IMR-90 (cell line): ENCODE measurements at regions not wholly inside any gene's neighbourhood (a gene's known extent, or its start where the extent isn't known, plus 50 kb on each side); places are given as distances from the start of the nearest gene placed in this dataset.

ENCODE experiments used
- ATAC-seq: fragments of 200-7000 bp; cut with Tn5 transposase; 2 replicates; pipeline ENCODE4 v1.9.1; 2020; ENCODE audit warnings: low read depth, mild to moderate bottlenecking, moderate library complexity
- BruUV-seq: library from RNA; stranded (reverse); fragments of 400-500 nt; replicated peaks from 2 replicates; lab custom pipeline; 2021; lab: Mats Ljungman, UMichigan
- CTCF ChIA-PET: fragments of 300-600 bp; formaldehyde crosslinking; extraction: SDS; loops from one replicate; lab custom pipeline; 2021; ENCODE audit warnings: antibody characterized with exemption; lab: Yijun Ruan, JAX
- POLR2A ChIA-PET: fragments of 300-600 bp; sonication (Branson Sonifier 250); formaldehyde crosslinking; loops from one replicate; lab custom pipeline; 2022; ENCODE audit warnings: antibody characterized with exemption; ENCODE audit not compliant: unreplicated experiment; lab: Charles Lee
- DNase-seq: peaks from one replicate; pipeline ENCODE4 v3.0.0; 2013
- H2AFZ ChIP-seq: replicated peaks from 2 replicates; pipeline ENCODE3; 2013; ENCODE audit warnings: low read length, mild to moderate bottlenecking; ENCODE audit not compliant: poor library complexity
- H2AK5ac ChIP-seq: 2 replicates; pipeline ENCODE4 v1.6.1; 2013; ENCODE audit warnings: low read depth, low read length, inconsistent platforms
- H2AK9ac ChIP-seq: replicated peaks from 2 replicates; pipeline ENCODE3; 2013; ENCODE audit warnings: mild to moderate bottlenecking, low read depth, low read length, moderate library complexity; ENCODE audit not compliant: poor library complexity
- H2BK120ac ChIP-seq: 2 replicates; pipeline ENCODE4 v1.6.1; 2013; ENCODE audit warnings: low read depth, low read length, inconsistent platforms
- H2BK15ac ChIP-seq: 3 replicates; pipeline ENCODE4 v1.6.1; 2013; ENCODE audit warnings: low read depth, low read length, inconsistent platforms
- H2BK20ac ChIP-seq: 2 replicates; pipeline ENCODE4 v1.6.1; 2013; ENCODE audit warnings: low read depth, mild to moderate bottlenecking, inconsistent platforms, low read length, moderate library complexity
- H2BK5ac ChIP-seq: 2 replicates; pipeline ENCODE4 v1.6.1; 2013; ENCODE audit warnings: mild to moderate bottlenecking, low read depth, low read length, inconsistent platforms; ENCODE audit not compliant: poor library complexity, severe bottlenecking
- H3K14ac ChIP-seq: replicated peaks from 2 replicates; pipeline ENCODE4 v1.6.1; 2013; ENCODE audit warnings: low read depth, low read length, inconsistent platforms
- H3K18ac ChIP-seq: 2 replicates; pipeline ENCODE4 v1.6.1; 2013; ENCODE audit warnings: low read depth, low read length, control low read depth
- H3K23ac ChIP-seq: 2 replicates; pipeline ENCODE4 v1.6.1; 2013; ENCODE audit warnings: low read depth, low read length, inconsistent platforms
- H3K27ac ChIP-seq: 2 replicates; pipeline ENCODE4 v1.5.1; 2013; ENCODE audit warnings: mild to moderate bottlenecking, control low read depth, low read length; ENCODE audit not compliant: insufficient read depth
- H3K27me3 ChIP-seq: 2 replicates; pipeline ENCODE4 v1.6.1; 2013; ENCODE audit warnings: low read length; ENCODE audit not compliant: control insufficient read depth, insufficient read depth
- H3K36me3 ChIP-seq: 2 replicates; pipeline ENCODE4 v1.6.1; 2013; ENCODE audit warnings: low read length, mixed read lengths; ENCODE audit not compliant: control insufficient read depth, insufficient read depth
- H3K4ac ChIP-seq: 2 replicates; pipeline ENCODE4 v1.6.1; 2013; ENCODE audit warnings: low read depth, low read length, inconsistent platforms
- H3K4me1 ChIP-seq: 2 replicates; pipeline ENCODE4 v1.6.1; 2013; ENCODE audit warnings: low read length, mixed read lengths; ENCODE audit not compliant: control insufficient read depth, insufficient read depth
- H3K4me2 ChIP-seq: 2 replicates; pipeline ENCODE4 v1.6.1; 2013; ENCODE audit warnings: low read depth, mild to moderate bottlenecking, control low read depth, low read length, moderate library complexity
- H3K4me3 ChIP-seq: 2 replicates; pipeline ENCODE4 v1.5.1; 2013; ENCODE audit warnings: low read depth, mild to moderate bottlenecking, control low read depth, low read length, moderate library complexity; ENCODE audit not compliant: insufficient read depth
- H3K56ac ChIP-seq: 2 replicates; pipeline ENCODE4 v1.6.1; 2013; ENCODE audit warnings: low read length, inconsistent platforms; ENCODE audit not compliant: insufficient read depth; ENCODE audit errors: extremely low read depth
- H3K79me1 ChIP-seq, 2 experiments: 2 replicates each; pipeline ENCODE4 v1.6.1; 2013; ENCODE audit warnings: low read length in 2 of 2, inconsistent platforms in 1 of 2, low read depth in 1 of 2
- H3K9ac ChIP-seq: 2 replicates; pipeline ENCODE4 v1.6.1; 2013; ENCODE audit warnings: low read depth, low read length, control low read depth
- H3K9me1 ChIP-seq: 2 replicates; pipeline ENCODE4 v1.6.1; 2013; ENCODE audit warnings: low read length, inconsistent platforms; ENCODE audit not compliant: insufficient read depth
- H3K9me3 ChIP-seq: 2 replicates; pipeline ENCODE4 v1.6.1; 2013; ENCODE audit warnings: low read length; ENCODE audit not compliant: control insufficient read depth, insufficient read depth
- H4K20me1 ChIP-seq: 2 replicates; pipeline ENCODE4 v1.6.1; 2013; ENCODE audit warnings: low read length, inconsistent platforms; ENCODE audit not compliant: insufficient read depth
- H4K5ac ChIP-seq: 2 replicates; pipeline ENCODE4 v1.6.1; 2013; ENCODE audit warnings: mild to moderate bottlenecking, low read depth, low read length, control low read depth
- H4K8ac ChIP-seq, 2 experiments: 2 replicates each; pipeline ENCODE4 v1.6.1; 2013; ENCODE audit warnings: low read depth in 2 of 2, low read length in 2 of 2, control low read depth in 1 of 2, inconsistent platforms in 1 of 2
- H4K91ac ChIP-seq: 2 replicates; pipeline ENCODE4 v1.6.1; 2013; ENCODE audit warnings: low read depth, low read length, inconsistent platforms; ENCODE audit not compliant: insufficient read depth
- FOS ChIP-seq: fragments of 150-350 bp; IDR thresholded peaks from 2 replicates; pipeline ENCODE4 v1.6.1; 2016; ENCODE audit warnings: low read depth, low read length
- MXI1 ChIP-seq: IDR thresholded peaks from 2 replicates; pipeline ENCODE4 v1.6.1; 2012; ENCODE audit warnings: low read depth, mild to moderate bottlenecking, low read length, moderate library complexity, borderline replicate concordance
- USF2 ChIP-seq: fragments of 150-350 bp; IDR thresholded peaks from 2 replicates; pipeline ENCODE4 v1.6.1; 2017; ENCODE audit warnings: mild to moderate bottlenecking, antibody characterized with exemption, low read length, low read depth
- WGBS, 2 experiments: methylation state at CpG; one replicate each; pipeline versions ENCODE4 v1.1.5 to v1.1.7; 2013; ENCODE audit warnings: missing lambda C conversion rate in 2 of 2; ENCODE audit not compliant: insufficient read length in 1 of 2; ENCODE audit errors: extremely low coverage in 2 of 2; 5-methylcytosine and 5-hydroxymethylcytosine counted together
- dilution Hi-C: fragments of 300-500 bp; cut with HindIII; formaldehyde crosslinking; loops from one replicate; pipeline ENCODE4 v1.14.3; 2018; ENCODE audit warnings: low sequenced_read_pairs; ENCODE audit not compliant: unreplicated experiment
- in situ Hi-C: fragments of 300-500 bp; cut with MboI; formaldehyde crosslinking; loops from 3 replicates; pipeline ENCODE4 v1.14.3; 2019; ENCODE audit warnings: low sequenced_read_pairs, inconsistent platforms, mixed read lengths
- intact Hi-C: fragments of 100-400 bp; cut with micrococcal nuclease; formaldehyde crosslinking; loops from 2 replicates; pipeline ENCODE4 v1.10.0; 2022

- Histone ChIP-seq H3K27ac (no peak overlapping the region), H3K23ac (no peak overlapping the region), H2BK120ac (no peak overlapping the region), H2AK9ac (no peak overlapping the region), H2AFZ (no peak overlapping the region), H2AK5ac (no peak overlapping the region), H4K5ac (no peak overlapping the region), H4K91ac (no peak overlapping the region), H3K4me3 (no peak overlapping the region), H2BK5ac (no peak overlapping the region), H3K18ac (no peak overlapping the region), H3K4me2 (no peak overlapping the region), H3K14ac (no peak overlapping the region), H3K79me1 (no peaks in the 10 kb centered on the region), H3K9me1 (no peaks in the 10 kb centered on the region), H3K4ac (no peak overlapping the region), H4K20me1 (no peaks in the 10 kb centered on the region), H3K27me3 (no peaks in the 10 kb centered on the region), H4K8ac (no peak overlapping the region), H3K36me3 (no peaks in the 10 kb centered on the region), H2BK15ac (no peak overlapping the region), H2BK20ac (no peak overlapping the region), H3K56ac (no peak overlapping the region), H3K9me3 (peaks cover 2% of the 10 kb centered on the region; the same call in 1 of the 2 replicates), H3K4me1 (no peaks in the 10 kb centered on the region), H3K9ac (no peak overlapping the region)
- no CpG with 5 or more reads among the region's 4 CpGs for WGBS, 2 experiments
- ATAC-seq (no peak), DNase-seq (no peak)
- dilution Hi-C loops (no loop called here), in situ Hi-C loops (no loop called here), intact Hi-C loops (no loop called here)
- TF ChIP-seq FOS (no peak), USF2 (no peak), MXI1 (no peak)
- ChIA-PET CTCF (no interaction called here), POLR2A (no interaction called here)
- BruUV-seq: no TSS peak
Observed at GRCh38 chr1:105964879-105965278, 1091.6 kb upstream of the PRMT6 start.
